Loucy (cell line): ENCODE measurements at regions not wholly inside any gene's neighbourhood (a gene's known extent, or its start where the extent isn't known, plus 50 kb on each side); places are given as distances from the start of the nearest gene placed in this dataset.

Experiments used
- H2AFZ ChIP-seq: fragments of 200-600 bp; sonication (generic); 2 replicates; pipeline ENCODE4 v1.6.0; 2016; ENCODE audit warnings: antibody characterized with exemption, mild to moderate bottlenecking, low read length, moderate library complexity
- H3F3A ChIP-seq: fragments of 200-600 bp; 2 replicates; pipeline ENCODE4 v1.6.0; 2016; ENCODE audit warnings: antibody characterized with exemption, low read depth, mild to moderate bottlenecking
- H3K27me3 ChIP-seq: fragments of 200-600 bp; sonication (generic); 2 replicates; pipeline ENCODE4 v1.6.1; 2014; ENCODE audit warnings: low read length, mild to moderate bottlenecking; ENCODE audit not compliant: insufficient read depth, poor library complexity, severe bottlenecking
- H3K36me3 ChIP-seq: fragments of 200-600 bp; sonication (generic); 2 replicates; pipeline ENCODE4 v1.6.1; 2016; ENCODE audit warnings: low read length; ENCODE audit not compliant: insufficient read depth
- H3K4me1 ChIP-seq: fragments of 200-600 bp; sonication (generic); 2 replicates; pipeline ENCODE4 v1.5.1; 2014; ENCODE audit warnings: low read length, mild to moderate bottlenecking; ENCODE audit not compliant: insufficient read depth, poor library complexity, severe bottlenecking
- H3K4me2 ChIP-seq: fragments of 200-600 bp; sonication (generic); 2 replicates; pipeline ENCODE4 v1.6.0; 2014; ENCODE audit warnings: antibody characterized with exemption, low read length, low read depth, mild to moderate bottlenecking; ENCODE audit not compliant: poor library complexity, severe bottlenecking
- H3K4me3 ChIP-seq: fragments of 200-600 bp; sonication (generic); 2 replicates; pipeline ENCODE4 v1.5.1; 2014; ENCODE audit warnings: low read length, mild to moderate bottlenecking, mixed read lengths; ENCODE audit not compliant: poor library complexity, severe bottlenecking
- H3K79me2 ChIP-seq: fragments of 200-600 bp; sonication (generic); 2 replicates; pipeline ENCODE4 v1.6.1; 2014; ENCODE audit warnings: low read length; ENCODE audit not compliant: insufficient read depth
- H3K9ac ChIP-seq: fragments of 200-600 bp; sonication (generic); 2 replicates; pipeline ENCODE4 v1.6.0; 2014; ENCODE audit warnings: mild to moderate bottlenecking, low read depth, low read length, moderate library complexity; ENCODE audit not compliant: poor library complexity, severe bottlenecking
- H3K9me2 ChIP-seq: fragments of 200-600 bp; sonication (generic); replicated peaks from 2 replicates; pipeline ENCODE4 v1.6.1; 2016; ENCODE audit warnings: low read depth, low read length, mixed read lengths
- H3K9me3 ChIP-seq: fragments of 200-600 bp; sonication (generic); 2 replicates; pipeline ENCODE4 v1.6.1; 2014; ENCODE audit warnings: mild to moderate bottlenecking, antibody characterized with exemption, low read length, low read depth; ENCODE audit not compliant: insufficient read depth
- H4K20me1 ChIP-seq: fragments of 200-600 bp; sonication (generic); 2 replicates; pipeline ENCODE4 v1.6.0; 2014; ENCODE audit warnings: antibody characterized with exemption, low read length, mild to moderate bottlenecking; ENCODE audit not compliant: insufficient read depth, poor library complexity, severe bottlenecking
- EZH2phosphoT487 ChIP-seq: fragments of 200-600 bp; IDR thresholded peaks from 2 replicates; pipeline ENCODE4 v1.6.1; 2018; ENCODE audit warnings: antibody characterized with exemption, mild to moderate bottlenecking, moderate library complexity, borderline replicate concordance
- TF ChIP-seq, protein P1 (sequence below): fragments of 200-600 bp; sonication (generic); conservative IDR thresholded peaks from 2 replicates; pipeline ENCODE4 v1.5.1; 2014; ENCODE audit warnings: mild to moderate bottlenecking, antibody characterized with exemption, low read length

DNA sequence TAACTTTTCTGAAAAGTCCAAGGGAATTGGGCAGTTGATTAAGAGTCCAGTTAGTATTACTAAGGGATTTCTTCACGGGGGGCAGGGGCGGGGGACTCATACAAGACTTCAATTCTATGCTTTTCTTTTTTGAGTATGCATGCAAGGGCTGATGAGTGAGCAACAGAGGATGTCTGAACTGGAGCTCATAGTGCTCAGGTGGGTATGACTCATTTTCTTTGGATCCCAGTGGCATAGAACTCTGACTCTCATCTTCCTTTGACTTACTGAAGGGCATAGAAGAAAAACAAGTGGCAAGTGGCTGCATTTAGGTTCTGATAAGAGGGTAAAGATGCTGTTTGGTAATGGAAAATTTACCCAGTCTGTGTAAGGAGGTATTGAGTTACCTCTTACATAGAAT lies 749.2 kb downstream of the NOVA1 start:
- Histone ChIP-seq H3K4me3 (no peak overlapping the region), H3K27me3 (no peaks in the 10 kb centered on the region), H3K9ac (no peak overlapping the region), H3F3A (no peaks in the 10 kb centered on the region), H3K9me3 (no peaks in the 10 kb centered on the region), H3K4me1 (peaks cover 8% of the 10 kb centered on the region), H2AFZ (no peak overlapping the region), H3K79me2 (no peaks in the 10 kb centered on the region), H3K9me2 (no peaks in the 10 kb centered on the region), H3K4me2 (no peak overlapping the region), H3K36me3 (no peaks in the 10 kb centered on the region), H4K20me1 (no peaks in the 10 kb centered on the region)
- TF ChIP-seq EZH2phosphoT487, result no peak
- TF ChIP-seq, protein P1, sequence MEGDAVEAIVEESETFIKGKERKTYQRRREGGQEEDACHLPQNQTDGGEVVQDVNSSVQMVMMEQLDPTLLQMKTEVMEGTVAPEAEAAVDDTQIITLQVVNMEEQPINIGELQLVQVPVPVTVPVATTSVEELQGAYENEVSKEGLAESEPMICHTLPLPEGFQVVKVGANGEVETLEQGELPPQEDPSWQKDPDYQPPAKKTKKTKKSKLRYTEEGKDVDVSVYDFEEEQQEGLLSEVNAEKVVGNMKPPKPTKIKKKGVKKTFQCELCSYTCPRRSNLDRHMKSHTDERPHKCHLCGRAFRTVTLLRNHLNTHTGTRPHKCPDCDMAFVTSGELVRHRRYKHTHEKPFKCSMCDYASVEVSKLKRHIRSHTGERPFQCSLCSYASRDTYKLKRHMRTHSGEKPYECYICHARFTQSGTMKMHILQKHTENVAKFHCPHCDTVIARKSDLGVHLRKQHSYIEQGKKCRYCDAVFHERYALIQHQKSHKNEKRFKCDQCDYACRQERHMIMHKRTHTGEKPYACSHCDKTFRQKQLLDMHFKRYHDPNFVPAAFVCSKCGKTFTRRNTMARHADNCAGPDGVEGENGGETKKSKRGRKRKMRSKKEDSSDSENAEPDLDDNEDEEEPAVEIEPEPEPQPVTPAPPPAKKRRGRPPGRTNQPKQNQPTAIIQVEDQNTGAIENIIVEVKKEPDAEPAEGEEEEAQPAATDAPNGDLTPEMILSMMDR, result no peak

DNA sequence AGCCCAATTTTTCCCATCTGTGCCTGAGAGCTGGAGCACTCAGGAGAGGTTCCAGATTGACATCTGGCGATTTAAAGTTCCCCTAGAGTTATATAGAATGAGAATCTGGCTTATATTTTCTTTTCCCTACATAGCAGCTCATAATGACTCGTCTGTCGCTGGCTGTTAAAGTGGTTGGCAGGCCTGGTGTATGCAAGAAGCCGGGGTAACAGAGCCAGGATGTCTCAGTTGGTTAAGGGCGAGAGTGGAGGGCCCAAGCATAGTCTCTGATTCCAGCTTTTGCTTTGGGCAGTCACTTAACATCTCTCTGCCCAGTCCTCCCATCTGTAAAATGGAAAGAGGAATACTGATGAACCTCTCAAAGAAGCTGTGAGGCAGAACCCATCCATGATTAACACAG lies 751.6 kb downstream of the NOVA1 start:
- Histone ChIP-seq H3K79me2 (no peaks in the 10 kb centered on the region), H3K9me2 (no peaks in the 10 kb centered on the region), H3K36me3 (no peaks in the 10 kb centered on the region), H2AFZ (no peak overlapping the region), H3K4me2 (no peak overlapping the region), H3K4me3 (no peak overlapping the region), H3K4me1 (peaks cover 8% of the 10 kb centered on the region), H3K9ac (no peak overlapping the region), H3K9me3 (no peaks in the 10 kb centered on the region), H4K20me1 (no peaks in the 10 kb centered on the region), H3F3A (no peaks in the 10 kb centered on the region), H3K27me3 (no peaks in the 10 kb centered on the region)
- no peak for TF ChIP-seq EZH2phosphoT487
- TF ChIP-seq, protein P1, result no peak

- Histone ChIP-seq H3K4me3 (peak overlapping the region; percentile 30), H3F3A (no peaks in the 10 kb centered on the region)
- TF ChIP-seq, protein P1, result no peak
- no peak for TF ChIP-seq EZH2phosphoT487
These were observed 754.1 kb downstream of the NOVA1 start for GRCh38 chr14:25843481-25844470.

More at GRCh38 chr14:25843481-25844470, 754.1 kb downstream of the NOVA1 start:
- Histone ChIP-seq H3K4me1 (peaks cover 8% of the 10 kb centered on the region), H4K20me1 (no peaks in the 10 kb centered on the region), H3K36me3 (no peaks in the 10 kb centered on the region), H3K4me2 (peak overlapping the region; percentile 35), H3K9me2 (no peaks in the 10 kb centered on the region), H3K9me3 (no peaks in the 10 kb centered on the region), H3K9ac (no peak overlapping the region), H3K79me2 (no peaks in the 10 kb centered on the region), H3K27me3 (no peaks in the 10 kb centered on the region), H2AFZ (no peak overlapping the region)
